GM18502 (cell line): ENCODE measurements at regions not wholly inside any gene's neighbourhood (a gene's known extent, or its start where the extent isn't known, plus 50 kb on each side); places are given as distances from the start of the nearest gene placed in this dataset.
"Not testable (repeated sequence)": the region's sequence is repeated elsewhere in the genome, so short reads cannot be mapped to it uniquely, and the experiment has no call there.

Experiments
- ATAC-seq: cut with Tn5 transposase; IDR thresholded peaks from one replicate; pipeline ENCODE4 v1.9.1; 2021; ENCODE audit warnings: mild to moderate bottlenecking; ENCODE audit not compliant: unreplicated experiment, poor library complexity

DNA sequence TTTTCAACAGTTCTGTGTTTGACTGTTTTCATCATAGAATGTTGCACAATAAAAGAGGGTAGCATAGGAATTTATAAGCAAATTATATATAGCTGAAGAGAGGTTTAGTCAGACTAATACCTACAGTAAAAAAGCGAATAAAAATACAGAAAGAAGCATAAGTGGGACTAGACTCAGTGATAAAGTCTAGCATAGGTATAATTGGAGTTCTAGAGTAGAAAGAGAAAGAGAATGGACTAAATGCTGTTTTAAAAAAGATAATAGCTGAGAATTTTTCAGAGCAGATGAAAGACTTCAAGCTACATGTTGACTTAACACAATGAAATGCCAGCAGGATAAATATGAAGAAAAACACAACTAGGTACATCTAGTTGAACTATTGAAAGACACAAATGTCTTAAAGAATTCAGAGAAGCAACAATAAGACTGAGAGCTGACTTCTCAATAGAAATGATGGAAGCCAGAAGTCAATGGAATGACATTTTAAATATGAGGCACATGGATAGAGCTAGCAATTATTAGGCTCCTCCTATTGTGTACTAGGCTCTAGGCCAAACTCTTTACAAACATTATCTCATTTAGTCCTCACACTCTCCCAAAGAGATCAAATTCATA is 573.9 kb downstream of the ZNF608 start:
- no peak for ATAC-seq

- not testable (repeated sequence) for ATAC-seq
These were observed 578.3 kb downstream of the ZNF608 start for GRCh38 chr5:124168093-124168492.

DNA sequence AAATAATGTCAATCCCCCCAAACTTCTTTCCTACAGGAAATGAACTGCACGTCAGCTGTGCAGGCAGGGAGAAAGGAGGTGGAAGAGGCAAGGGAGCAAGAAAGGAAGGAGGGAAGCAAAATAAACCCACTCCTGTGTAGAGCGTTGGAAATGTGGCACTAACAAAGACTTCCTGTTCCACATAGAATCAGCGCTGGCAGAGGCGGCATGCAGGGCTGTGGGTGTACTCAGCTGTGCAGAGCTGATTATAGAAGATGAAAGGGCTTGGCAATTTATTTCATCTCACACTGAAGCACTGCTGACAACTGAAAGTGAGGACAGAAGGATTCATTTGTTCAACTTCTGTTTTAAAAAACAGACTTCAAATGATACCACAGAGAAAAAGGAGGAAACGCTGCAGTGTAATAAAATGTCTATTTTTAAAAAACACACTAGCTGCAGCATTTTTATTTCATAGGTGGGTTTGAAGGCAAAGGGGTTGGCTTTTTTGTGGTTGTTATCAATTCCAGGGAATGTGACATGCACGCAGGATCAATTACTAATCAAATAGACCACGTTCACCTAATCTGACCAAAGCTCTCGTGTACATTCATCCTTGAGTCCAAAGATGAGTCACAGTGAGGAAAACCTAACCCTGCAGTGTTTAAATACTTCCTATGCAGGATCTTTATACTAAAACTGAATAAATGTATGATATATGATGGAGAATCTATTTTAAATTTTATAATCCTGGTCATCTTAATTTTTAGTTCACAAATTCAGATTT is 583.5 kb downstream of the ZNF608 start:
- no peak for ATAC-seq

GRCh38 chr5:124161266-124161665 is 585.2 kb downstream of the ZNF608 start:
- no peak for ATAC-seq

DNA sequence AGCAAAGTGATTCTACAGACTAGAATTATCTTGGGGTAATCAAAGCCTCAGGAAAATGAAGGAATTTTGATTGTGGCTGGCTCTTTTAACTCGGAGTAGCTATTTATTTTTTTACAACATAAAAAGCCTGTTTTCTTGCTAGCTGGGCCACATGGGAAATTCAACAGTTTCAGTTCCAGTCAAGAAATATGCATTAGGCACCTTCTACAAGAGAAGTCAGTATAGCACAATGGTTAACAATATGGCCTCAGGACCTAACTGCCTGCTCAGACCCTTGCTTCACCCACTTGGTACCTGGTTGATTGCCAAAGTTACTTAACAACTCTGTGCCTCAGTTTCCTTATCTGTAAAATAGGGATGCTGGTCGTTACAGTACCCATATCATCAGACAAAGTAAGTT is 586.2 kb downstream of the ZNF608 start:
- no peak for ATAC-seq

- ATAC-seq: no peak
These were observed 589.1 kb downstream of the ZNF608 start for GRCh38 chr5:124157320-124157719.

- ATAC-seq: no peak
These were observed 589.9 kb downstream of the ZNF608 start for GRCh38 chr5:124156415-124156996.

- no peak for ATAC-seq
These were observed 591.7 kb downstream of the ZNF608 start for GRCh38 chr5:124154714-124155113.

DNA sequence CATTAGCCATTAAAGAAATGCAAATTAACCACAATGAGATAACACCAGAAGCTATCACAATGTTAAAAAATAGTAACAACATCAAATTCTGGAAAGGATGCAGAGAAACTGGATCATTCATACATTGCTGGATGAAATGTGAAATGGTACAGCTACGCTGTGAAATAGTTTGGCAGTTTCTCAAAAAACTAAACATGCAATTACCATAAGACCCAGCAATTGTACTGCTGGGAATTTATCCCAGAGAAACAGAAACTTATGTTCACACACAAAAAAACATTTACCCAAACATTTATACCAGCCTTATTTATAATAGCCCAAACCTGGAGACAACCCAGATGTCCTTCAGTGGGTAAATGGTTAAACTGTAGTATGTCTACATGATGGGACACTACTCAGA is 592.9 kb downstream of the ZNF608 start:
- ATAC-seq: no peak

DNA sequence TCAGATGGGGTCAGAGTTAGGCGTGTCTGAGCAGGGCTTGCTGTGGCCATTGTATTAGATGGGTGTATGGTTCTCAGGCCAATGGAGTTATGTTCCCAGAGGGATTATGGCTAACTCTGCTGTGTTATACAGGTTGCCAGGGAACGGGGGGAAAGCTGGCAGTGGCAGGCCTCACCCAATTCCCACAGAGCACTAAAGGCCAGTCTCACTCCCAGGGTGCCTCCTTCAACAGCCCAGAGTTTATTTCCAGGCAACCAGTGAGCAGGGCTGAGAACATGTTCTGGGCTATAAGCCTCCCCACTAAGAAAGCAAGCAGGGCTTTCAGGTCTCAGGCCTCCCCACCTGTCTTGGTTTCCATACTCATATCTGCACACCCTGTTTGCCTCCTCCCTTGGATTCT is 597.9 kb downstream of the ZNF608 start:
- no peak for ATAC-seq

- no peak for ATAC-seq
These were observed 606.4 kb downstream of the ZNF608 start for GRCh38 chr5:124140060-124140459.

- ATAC-seq: no peak
These were observed 607.0 kb downstream of the ZNF608 start for GRCh38 chr5:124139477-124139876.

- no peak for ATAC-seq
These were observed 609.8 kb downstream of the ZNF608 start for GRCh38 chr5:124136609-124137008.

DNA sequence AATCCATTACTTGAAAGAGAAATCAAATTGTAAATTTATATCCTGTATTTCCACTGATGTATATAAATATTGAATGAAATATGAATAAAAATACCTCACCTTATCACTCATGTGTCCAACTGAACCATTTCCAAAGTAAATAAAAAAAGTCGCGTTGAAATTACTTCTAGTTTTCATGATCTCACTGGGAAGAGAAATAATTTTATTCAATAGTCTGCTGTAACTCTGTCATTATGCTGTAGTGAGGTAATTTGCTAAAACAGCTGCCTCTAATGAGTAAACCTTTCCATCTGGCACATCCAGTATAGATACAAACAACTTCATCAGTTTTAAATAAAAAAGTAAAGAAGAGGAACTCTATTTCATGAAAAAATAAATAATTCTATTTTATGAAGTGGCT is 611.5 kb downstream of the ZNF608 start:
- no peak for ATAC-seq

DNA sequence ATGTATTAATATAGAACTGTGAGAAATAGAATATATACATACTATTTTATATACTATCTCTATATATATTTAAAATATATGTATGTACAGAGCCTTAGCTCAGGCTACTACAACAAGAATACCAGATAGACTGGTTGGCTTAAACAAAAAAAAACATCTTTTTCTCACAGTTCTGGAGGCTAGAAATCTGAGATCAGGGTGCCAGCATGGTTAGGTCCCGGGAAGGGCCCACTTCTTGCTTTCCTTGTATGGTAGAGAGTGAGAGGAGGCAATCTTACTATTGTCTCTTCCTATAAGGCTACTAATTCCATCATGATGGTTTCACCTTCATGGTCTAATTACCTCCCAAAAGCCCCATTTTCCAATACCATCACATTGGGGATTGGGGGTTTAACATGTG is 613.0 kb downstream of the ZNF608 start:
- ATAC-seq: no peak

DNA sequence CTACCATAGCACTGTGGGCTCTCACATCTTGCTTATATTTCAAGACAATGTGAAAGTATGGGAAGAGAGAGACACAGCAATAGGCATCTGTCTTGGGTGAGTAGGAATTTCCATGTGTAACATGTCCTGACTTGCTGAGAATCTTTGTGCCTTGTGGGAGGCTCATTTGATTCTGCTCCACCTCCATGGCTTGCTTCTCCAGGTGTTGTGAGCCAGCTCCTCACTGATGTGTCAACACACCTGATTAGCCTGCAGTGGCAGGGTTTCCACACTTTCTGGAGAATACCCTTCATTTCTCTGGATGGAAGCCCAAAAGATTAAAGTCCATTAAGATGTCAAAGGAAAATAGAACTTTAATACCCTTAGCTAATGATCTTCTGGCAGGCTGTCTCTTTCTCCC is 613.6 kb downstream of the ZNF608 start:
- no peak for ATAC-seq

DNA sequence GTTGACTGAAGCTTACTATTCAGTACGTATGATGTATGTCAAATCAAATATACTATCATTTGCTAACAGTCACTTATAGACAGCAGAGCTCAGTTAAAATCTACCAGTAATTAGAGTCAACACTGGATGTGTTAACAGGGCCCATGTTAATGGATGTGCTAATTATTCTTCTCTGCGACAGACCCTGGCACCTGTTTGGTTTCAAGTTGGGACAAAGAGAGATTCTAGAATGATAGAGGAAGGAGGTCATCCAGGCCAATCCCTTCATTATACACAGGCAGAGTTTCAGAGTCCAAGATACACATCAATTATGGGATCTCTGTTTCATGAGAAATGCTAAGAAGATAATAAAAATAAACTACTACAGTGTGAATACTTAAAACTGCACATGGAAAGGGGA is 615.0 kb downstream of the ZNF608 start:
- ATAC-seq: no peak

DNA sequence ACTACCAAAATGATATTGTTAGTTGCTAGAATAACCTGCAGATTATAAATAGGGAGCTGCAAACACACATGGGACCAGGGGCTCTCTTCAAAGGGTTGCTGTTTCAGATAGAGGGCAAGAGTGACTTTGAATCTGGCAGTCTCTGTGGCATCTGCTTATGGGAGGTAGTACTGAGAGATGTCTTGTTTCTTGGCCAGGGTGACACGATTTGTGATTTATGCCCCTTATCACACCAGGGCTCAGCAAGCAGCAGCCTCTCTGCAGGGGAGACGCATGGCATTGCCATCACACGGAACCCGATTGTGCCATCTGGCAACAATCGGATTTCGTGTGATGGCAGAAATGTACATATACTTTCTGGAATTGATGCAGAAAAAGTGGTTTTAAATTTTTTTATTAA is 615.6 kb downstream of the ZNF608 start:
- ATAC-seq: no peak

- no peak for ATAC-seq
These were observed 616.9 kb downstream of the CSNK1G3 start for GRCh38 chr5:124128867-124129266.

GRCh38 chr5:124126504-124127217 is 614.7 kb downstream of the CSNK1G3 start:
- no peak for ATAC-seq

GRCh38 chr5:124124711-124125229 is 612.8 kb downstream of the CSNK1G3 start:
- no peak for ATAC-seq
